Gastroesophageal sphincter (tissue), 3 donors: ENCODE measurements at regions not wholly inside any gene's neighbourhood (a gene's known extent, or its start where the extent isn't known, plus 50 kb on each side); places are given as distances from the start of the nearest gene placed in this dataset.

Source experiments
- CTCF ChIP-seq, 4 experiments: fragments of 200-600 bp in 2 of 4; fragments of 450-650 bp in 2 of 4; sonication (generic) in 1 of 4; IDR thresholded peaks; one replicate each; pipeline ENCODE4 v1.5.1; 2017 to 2019; ENCODE audit warnings: antibody characterized with exemption in 4 of 4, mild to moderate bottlenecking in 2 of 4, moderate library complexity in 2 of 4
- EP300 ChIP-seq: sonication (generic); formaldehyde crosslinking; IDR thresholded peaks from one replicate; pipeline ENCODE4 v1.6.1; 2017; ENCODE audit warnings: antibody characterized with exemption, mild to moderate bottlenecking
- POLR2A ChIP-seq, 2 donors: fragments of 450-650 bp; IDR thresholded peaks; one replicate each; pipeline ENCODE4 v1.6.1; 2017; ENCODE audit warnings: antibody characterized with exemption in 2 of 2, mild to moderate bottlenecking in 2 of 2, moderate library complexity in 1 of 2
- POLR2AphosphoS5 ChIP-seq: sonication (generic); formaldehyde crosslinking; IDR thresholded peaks from one replicate; pipeline ENCODE4 v1.6.1; 2017; ENCODE audit warnings: antibody characterized with exemption

GRCh38 chr12:92213166-92213565 lies 67.5 kb upstream of the BTG1 start:
- TF ChIP-seq CTCF (IDR thresholded peaks at IDR 0.05) (no peak), POLR2AphosphoS5 (no peak), POLR2A (IDR thresholded peaks at IDR 0.05) (no peak), EP300 (no peak)
